ENCODE measurements at regions not wholly inside any gene's neighbourhood (a gene's known extent, or its start where the extent isn't known, plus 50 kb on each side); places are given as distances from the start of the nearest gene placed in this dataset.

- peak; percentile 55; the same call in 1 of the 2 replicates for TF ChIP-seq ZFP37 (CRISPR knock-in tag; IDR thresholded peaks at IDR 0.05; ENCODE audit: borderline replicate concordance)
- TF ChIP-seq HOXA3 (CRISPR knock-in tag; IDR thresholded peaks at IDR 0.05) = 0 out of 2 replicates have a peak, but pooled peaks have one; percentile 25
- TF ChIP-seq HNRNPUL1 (IDR thresholded peaks at IDR 0.05; ENCODE audit: low read depth, low read length) = no peak
- 0 out of 2 replicates have a peak, but pooled peaks have one; percentile 12 for TF ChIP-seq PAXIP1 (CRISPR knock-in tag; conservative IDR thresholded peaks at IDR 0.05)
- TF ChIP-seq NR2F6 (IDR thresholded peaks at IDR 0.05) = no peak
- TF ChIP-seq NR2F6 (CRISPR knock-in tag; IDR thresholded peaks at IDR 0.05) = peak; percentile 38; the same call in 1 of the 2 replicates
- TF ChIP-seq FOXP4 (CRISPR knock-in tag; IDR thresholded peaks at IDR 0.05) = 0 out of 2 replicates have a peak, but pooled peaks have one; percentile 25
- peak; percentile 64 for TF ChIP-seq SALL1 (CRISPR knock-in tag; IDR thresholded peaks at IDR 0.05)
- TF ChIP-seq ZNF574 (CRISPR knock-in tag; IDR thresholded peaks at IDR 0.05) = peak; percentile 34; the same call in 1 of the 2 replicates
- TF ChIP-seq DR1 (CRISPR knock-in tag; IDR thresholded peaks at IDR 0.05) = no peak
- TF ChIP-seq ARNTL (CRISPR knock-in tag; IDR thresholded peaks at IDR 0.05) = 0 out of 2 replicates have a peak, but pooled peaks have one; percentile 26
- TF ChIP-seq MYC (CRISPR knock-in tag; IDR thresholded peaks at IDR 0.05; ENCODE audit: borderline replicate concordance) = peak; percentile 54; the same call in 1 of the 2 replicates
- 0 out of 2 replicates have a peak, but pooled peaks have one; percentile 54 for TF ChIP-seq ZBTB43 (CRISPR knock-in tag; conservative IDR thresholded peaks at IDR 0.05)
- TF ChIP-seq, protein P1, sequence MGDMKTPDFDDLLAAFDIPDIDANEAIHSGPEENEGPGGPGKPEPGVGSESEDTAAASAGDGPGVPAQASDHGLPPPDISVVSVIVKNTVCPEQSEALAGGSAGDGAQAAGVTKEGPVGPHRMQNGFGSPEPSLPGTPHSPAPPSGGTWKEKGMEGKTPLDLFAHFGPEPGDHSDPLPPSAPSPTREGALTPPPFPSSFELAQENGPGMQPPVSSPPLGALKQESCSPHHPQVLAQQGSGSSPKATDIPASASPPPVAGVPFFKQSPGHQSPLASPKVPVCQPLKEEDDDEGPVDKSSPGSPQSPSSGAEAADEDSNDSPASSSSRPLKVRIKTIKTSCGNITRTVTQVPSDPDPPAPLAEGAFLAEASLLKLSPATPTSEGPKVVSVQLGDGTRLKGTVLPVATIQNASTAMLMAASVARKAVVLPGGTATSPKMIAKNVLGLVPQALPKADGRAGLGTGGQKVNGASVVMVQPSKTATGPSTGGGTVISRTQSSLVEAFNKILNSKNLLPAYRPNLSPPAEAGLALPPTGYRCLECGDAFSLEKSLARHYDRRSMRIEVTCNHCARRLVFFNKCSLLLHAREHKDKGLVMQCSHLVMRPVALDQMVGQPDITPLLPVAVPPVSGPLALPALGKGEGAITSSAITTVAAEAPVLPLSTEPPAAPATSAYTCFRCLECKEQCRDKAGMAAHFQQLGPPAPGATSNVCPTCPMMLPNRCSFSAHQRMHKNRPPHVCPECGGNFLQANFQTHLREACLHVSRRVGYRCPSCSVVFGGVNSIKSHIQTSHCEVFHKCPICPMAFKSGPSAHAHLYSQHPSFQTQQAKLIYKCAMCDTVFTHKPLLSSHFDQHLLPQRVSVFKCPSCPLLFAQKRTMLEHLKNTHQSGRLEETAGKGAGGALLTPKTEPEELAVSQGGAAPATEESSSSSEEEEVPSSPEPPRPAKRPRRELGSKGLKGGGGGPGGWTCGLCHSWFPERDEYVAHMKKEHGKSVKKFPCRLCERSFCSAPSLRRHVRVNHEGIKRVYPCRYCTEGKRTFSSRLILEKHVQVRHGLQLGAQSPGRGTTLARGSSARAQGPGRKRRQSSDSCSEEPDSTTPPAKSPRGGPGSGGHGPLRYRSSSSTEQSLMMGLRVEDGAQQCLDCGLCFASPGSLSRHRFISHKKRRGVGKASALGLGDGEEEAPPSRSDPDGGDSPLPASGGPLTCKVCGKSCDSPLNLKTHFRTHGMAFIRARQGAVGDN (CRISPR knock-in tag; IDR thresholded peaks at IDR 0.05) = peak; percentile 79
These were observed 176.0 kb downstream of the ZNF608 start (continued) for GRCh38 chr5:124570285-124571035.
